GM23338 (cell line): ENCODE measurements at regions not wholly inside any gene's neighbourhood (a gene's known extent, or its start where the extent isn't known, plus 50 kb on each side); places are given as distances from the start of the nearest gene placed in this dataset.

Experiments used
- ATAC-seq: fragments of 200-7000 bp; cut with Tn5 transposase; 3 replicates; pipeline ENCODE4 v1.9.1; 2020
- DNase-seq: peaks from one replicate; pipeline ENCODE4 v3.0.0-alpha.2; 2015; ENCODE audit warnings: low spot score
- H2AFZ ChIP-seq: fragments of 200-600 bp; sonication (generic); 2 replicates; pipeline ENCODE4 v1.8.0; 2016; ENCODE audit warnings: antibody characterized with exemption, mild to moderate bottlenecking, moderate library complexity
- H3F3A ChIP-seq: fragments of 200-600 bp; sonication (generic); replicated peaks from 2 replicates; pipeline ENCODE4 v1.8.0; 2017; ENCODE audit warnings: antibody characterized with exemption, mixed run types, low read depth
- H3K27ac ChIP-seq: fragments of 200-600 bp; sonication (generic); 2 replicates; pipeline ENCODE4 v1.6.1; 2016; ENCODE audit warnings: low read depth
- H3K27me3 ChIP-seq: fragments of 200-600 bp; sonication (generic); 2 replicates; pipeline ENCODE4 v1.8.0; 2016; ENCODE audit warnings: mild to moderate bottlenecking, mixed run types, moderate library complexity; ENCODE audit not compliant: insufficient read depth
- H3K36me3 ChIP-seq: fragments of 200-600 bp; sonication (generic); 2 replicates; pipeline ENCODE4 v1.8.0; 2016; ENCODE audit warnings: mild to moderate bottlenecking; ENCODE audit not compliant: insufficient read depth
- H3K4me1 ChIP-seq: fragments of 200-600 bp; sonication (generic); 2 replicates; pipeline ENCODE4 v1.8.0; 2016; ENCODE audit warnings: mild to moderate bottlenecking, moderate library complexity; ENCODE audit not compliant: insufficient read depth
- H3K4me2 ChIP-seq: fragments of 200-600 bp; sonication (generic); 2 replicates; pipeline ENCODE4 v1.7.1; 2017; ENCODE audit warnings: mixed run types
- H3K4me3 ChIP-seq: fragments of 200-600 bp; sonication (generic); 2 replicates; pipeline ENCODE4 v1.6.1; 2016; ENCODE audit warnings: mixed run types
- H3K79me2 ChIP-seq: fragments of 200-600 bp; sonication (generic); replicated peaks from 2 replicates; pipeline ENCODE4 v1.8.0; 2017; ENCODE audit warnings: mild to moderate bottlenecking; ENCODE audit not compliant: insufficient read depth
- H3K9me2 ChIP-seq: fragments of 200-600 bp; sonication (generic); 2 replicates; pipeline ENCODE4 v1.8.0; 2017; ENCODE audit not compliant: insufficient read depth
- H4K20me1 ChIP-seq: fragments of 200-600 bp; sonication (generic); replicated peaks from 2 replicates; pipeline ENCODE4 v1.8.0; 2017; ENCODE audit warnings: mild to moderate bottlenecking; ENCODE audit not compliant: insufficient read depth
- H3K27ac Mint-ChIP-seq: 2 replicates; pipeline ENCODE4 v1.8.0; 2020; ENCODE audit warnings: inconsistent platforms, mild to moderate bottlenecking, moderate library complexity, mixed read lengths
- H3K27me3 Mint-ChIP-seq: 3 replicates; pipeline ENCODE4 v1.8.0; 2022; ENCODE audit warnings: low read depth, mild to moderate bottlenecking, moderate library complexity, mixed read lengths, inconsistent platforms; ENCODE audit not compliant: insufficient read depth, poor library complexity
- H3K36me3 Mint-ChIP-seq: 3 replicates; pipeline ENCODE4 v1.8.0; 2021; ENCODE audit warnings: low read depth, mild to moderate bottlenecking, inconsistent platforms, moderate library complexity, mixed read lengths
- H3K4me1 Mint-ChIP-seq: 3 replicates; pipeline ENCODE4 v1.8.0; 2020; ENCODE audit warnings: mild to moderate bottlenecking, inconsistent platforms, mixed read lengths
- H3K4me3 Mint-ChIP-seq: 3 replicates; pipeline ENCODE4 v1.8.0; 2021; ENCODE audit warnings: moderate library complexity, mild to moderate bottlenecking, inconsistent platforms, mixed read lengths
- H3K9me3 Mint-ChIP-seq: 3 replicates; pipeline ENCODE4 v1.8.0; 2020; ENCODE audit warnings: moderate library complexity, mild to moderate bottlenecking, inconsistent platforms, mixed read lengths
- ETS1 ChIP-seq: IDR thresholded peaks from 2 replicates; pipeline ENCODE4 v1.6.1; 2016; ENCODE audit warnings: antibody characterized with exemption
- EZH2 ChIP-seq: fragments of 200-600 bp; sonication (generic); IDR thresholded peaks from one replicate; pipeline ENCODE4 v1.8.0; 2017; ENCODE audit warnings: antibody characterized with exemption, mild to moderate bottlenecking, low read depth; ENCODE audit not compliant: unreplicated experiment
- EZH2phosphoT487 ChIP-seq: fragments of 200-600 bp; sonication (generic); IDR thresholded peaks from one replicate; pipeline ENCODE4 v1.8.1; 2018; ENCODE audit warnings: antibody characterized with exemption; ENCODE audit not compliant: unreplicated experiment
- JUNB ChIP-seq: IDR thresholded peaks from one replicate; pipeline ENCODE4 v1.6.1; 2016; ENCODE audit warnings: antibody characterized with exemption; ENCODE audit not compliant: unreplicated experiment
- NANOG ChIP-seq: IDR thresholded peaks from 2 replicates; pipeline ENCODE4 v1.6.1; 2016; ENCODE audit warnings: antibody characterized with exemption, borderline replicate concordance
- POLR2AphosphoS5 ChIP-seq: IDR thresholded peaks from 2 replicates; pipeline ENCODE4 v1.6.1; 2016; ENCODE audit warnings: antibody characterized with exemption, low read depth
- ZNF114 ChIP-seq: fragments of 250-450 bp; sonication (Bioruptor Pico); IDR thresholded peaks from 2 replicates; pipeline ENCODE4 v1.5.0; 2020; ENCODE audit warnings: mild to moderate bottlenecking, moderate library complexity
- ZNF331 ChIP-seq: fragments of 250-450 bp; sonication (Bioruptor Pico); IDR thresholded peaks from 2 replicates; pipeline ENCODE4 v1.5.0; 2020; ENCODE audit warnings: low read depth, mild to moderate bottlenecking, moderate library complexity
- ZNF462 ChIP-seq: fragments of 250-450 bp; sonication (Bioruptor Pico); IDR thresholded peaks from 2 replicates; pipeline ENCODE4 v1.5.0; 2020; ENCODE audit warnings: mild to moderate bottlenecking, moderate library complexity

- H3K27me3 ChIP-seq, result no peaks in the 10 kb centered on the region
- H4K20me1 ChIP-seq, result no peaks in the 10 kb centered on the region
- DNase-seq (no peak), ATAC-seq (no peak)
- H3K36me3 ChIP-seq, result no peaks in the 10 kb centered on the region
- no peak overlapping the region for H3K4me3 ChIP-seq
- no peaks in the 10 kb centered on the region for H3K4me1 ChIP-seq
- H3K79me2 ChIP-seq, result no peaks in the 10 kb centered on the region
- no peak overlapping the region for H2AFZ ChIP-seq
- Mint-ChIP-seq H3K27me3 (no peaks in the 10 kb centered on the region), H3K4me3 (no peak overlapping the region), H3K4me1 (peaks cover 3% of the 10 kb centered on the region; the same call in 1 of the 3 replicates), H3K36me3 (no peaks in the 10 kb centered on the region), H3K9me3 (no peaks in the 10 kb centered on the region), H3K27ac (no peak overlapping the region)
- TF ChIP-seq ZNF331, result no peak
- TF ChIP-seq ZNF114 (CRISPR knock-in tag), result no peak
- no peak for TF ChIP-seq NANOG
- TF ChIP-seq EZH2, result no peak
- TF ChIP-seq ETS1, result no peak
- no peak for TF ChIP-seq EZH2phosphoT487
- TF ChIP-seq ZNF462, result no peak
- TF ChIP-seq POLR2AphosphoS5, result no peak
- TF ChIP-seq JUNB, result no peak
- no peaks in the 10 kb centered on the region for H3F3A ChIP-seq
- H3K4me2 ChIP-seq, result no peak overlapping the region
- H3K9me2 ChIP-seq, result peaks cover 18% of the 10 kb centered on the region
- no peak overlapping the region for H3K27ac ChIP-seq
Observed at GRCh38 chr5:15159606-15160005, 288.0 kb upstream of the ANKH start.
